ENCODE measurements at regions not wholly inside any gene's neighbourhood (a gene's known extent, or its start where the extent isn't known, plus 50 kb on each side); places are given as distances from the start of the nearest gene placed in this dataset.

- peaks cover 0 to 13% of the 10 kb centered on the region in 2 donors for H3K9me3 Mint-ChIP-seq
- no peaks in the 10 kb centered on the region for H3K36me3 Mint-ChIP-seq
- DNase-seq (ENCODE audit: low spot score in 2 of 2) (no peak), ATAC-seq (no peak)
- H3K27ac Mint-ChIP-seq: no peak overlapping the region
Measured at GRCh38 chr6:77403424-77403823, 59.9 kb downstream of the HTR1B start.

- no peak for DNase-seq (ENCODE audit: low spot score in 2 of 2)
- Mint-ChIP-seq H3K27ac (no peak overlapping the region), H3K9me3 (peaks cover 0 to 13% of the 10 kb centered on the region in 2 donors), H3K36me3 (no peaks in the 10 kb centered on the region)
- no peak for ATAC-seq
Measured at GRCh38 chr6:77401231-77401630, 62.1 kb downstream of the HTR1B start.

GRCh38 chr6:77397561-77397960 lies 65.7 kb downstream of the HTR1B start:
- Mint-ChIP-seq H3K36me3 (no peaks in the 10 kb centered on the region), H3K27ac (no peak overlapping the region), H3K9me3 (peaks cover 4 to 11% of the 10 kb centered on the region in 2 donors)
- DNase-seq (ENCODE audit: low spot score in 2 of 2): no peak
- ATAC-seq: no peak

- H3K36me3 Mint-ChIP-seq: no peaks in the 10 kb centered on the region
- ATAC-seq (no peak), DNase-seq (ENCODE audit: low spot score in 2 of 2) (no peak)
Measured at GRCh38 chr6:77389402-77389801, 73.9 kb downstream of the HTR1B start.

GRCh38 chr6:77383026-77383425 lies 80.3 kb downstream of the HTR1B start:
- peaks cover 19 to 23% of the 10 kb centered on the region in 2 donors for H3K9me3 Mint-ChIP-seq
- ATAC-seq: no peak
- no peak for DNase-seq (ENCODE audit: low spot score in 2 of 2)

More at GRCh38 chr6:77389402-77389801, 73.9 kb downstream of the HTR1B start:
- Mint-ChIP-seq H3K9me3 (peaks cover 15 to 16% of the 10 kb centered on the region in 2 donors), H3K27ac (no peak overlapping the region)

GRCh38 chr6:77373955-77374354 lies 89.3 kb downstream of the HTR1B start:
- Mint-ChIP-seq H3K9me3 (peaks cover 13 to 17% of the 10 kb centered on the region in 2 donors), H3K27ac (no peak overlapping the region), H3K36me3 (peaks cover 0 to 7% of the 10 kb centered on the region in 2 donors)
- no peak for DNase-seq (ENCODE audit: low spot score in 2 of 2)
- ATAC-seq: no peak

More at GRCh38 chr6:77383026-77383425, 80.3 kb downstream of the HTR1B start:
- H3K27ac Mint-ChIP-seq: no peak overlapping the region
- no peaks in the 10 kb centered on the region for H3K36me3 Mint-ChIP-seq

GRCh38 chr6:77371748-77372147 lies 91.5 kb downstream of the HTR1B start:
- DNase-seq (ENCODE audit: low spot score in 2 of 2) (no peak), ATAC-seq (no peak)
- peaks cover 0 to 7% of the 10 kb centered on the region in 2 donors for H3K36me3 Mint-ChIP-seq
- no peak overlapping the region for H3K27ac Mint-ChIP-seq
- H3K9me3 Mint-ChIP-seq: peaks cover 12 to 15% of the 10 kb centered on the region in 2 donors

- Mint-ChIP-seq H3K27ac (no peak overlapping the region), H3K9me3 (peaks cover 20 to 21% of the 10 kb centered on the region in 2 donors), H3K36me3 (peaks cover 0 to 13% of the 10 kb centered on the region in 2 donors)
- ATAC-seq (no peak), DNase-seq (ENCODE audit: low spot score in 2 of 2) (no peak)
Measured at GRCh38 chr6:77368660-77369313, 94.5 kb downstream of the HTR1B start.

- no peak for ATAC-seq
- Mint-ChIP-seq H3K27ac (no peak overlapping the region), H3K9me3 (peaks cover 21 to 24% of the 10 kb centered on the region in 2 donors), H3K36me3 (peaks cover 0 to 17% of the 10 kb centered on the region in 2 donors)
- no peak for DNase-seq (ENCODE audit: low spot score in 2 of 2)
Measured at GRCh38 chr6:77366798-77367197, 96.5 kb downstream of the HTR1B start.

GRCh38 chr6:77363702-77364101 lies 99.6 kb downstream of the HTR1B start:
- no peak overlapping the region for H3K27ac Mint-ChIP-seq
- ATAC-seq (no peak), DNase-seq (ENCODE audit: low spot score in 2 of 2) (no peak)
- H3K9me3 Mint-ChIP-seq: peaks cover 13 to 16% of the 10 kb centered on the region in 2 donors
- H3K36me3 Mint-ChIP-seq: peaks cover 0 to 11% of the 10 kb centered on the region in 2 donors

GRCh38 chr6:77362055-77362454 lies 101.2 kb downstream of the HTR1B start:
- DNase-seq (ENCODE audit: low spot score in 2 of 2) (no peak), ATAC-seq (no peak)
- H3K9me3 Mint-ChIP-seq: peaks cover 16 to 20% of the 10 kb centered on the region in 2 donors
- no peak overlapping the region for H3K27ac Mint-ChIP-seq
- peaks cover 0 to 11% of the 10 kb centered on the region in 2 donors for H3K36me3 Mint-ChIP-seq

- no peak for DNase-seq (ENCODE audit: low spot score in 2 of 2)
- Mint-ChIP-seq H3K9me3 (peaks cover 16% of the 10 kb centered on the region in 2 donors), H3K36me3 (peaks cover 0 to 8% of the 10 kb centered on the region in 2 donors), H3K27ac (no peak overlapping the region)
- no peak for ATAC-seq
Measured at GRCh38 chr6:77361018-77361417, 102.3 kb downstream of the HTR1B start.

- Mint-ChIP-seq H3K9me3 (peaks cover 6 to 8% of the 10 kb centered on the region in 2 donors), H3K27ac (no peak overlapping the region), H3K36me3 (peaks cover 0 to 2% of the 10 kb centered on the region in 2 donors)
- DNase-seq (ENCODE audit: low spot score in 2 of 2): no peak
- no peak for ATAC-seq
Measured at GRCh38 chr6:77356821-77357220, 106.5 kb downstream of the HTR1B start.

- no peaks in the 10 kb centered on the region for H3K36me3 Mint-ChIP-seq
- DNase-seq (ENCODE audit: low spot score in 2 of 2) (no peak), ATAC-seq (no peak)
- H3K27ac Mint-ChIP-seq: no peak overlapping the region
- peaks cover 4 to 7% of the 10 kb centered on the region in 2 donors for H3K9me3 Mint-ChIP-seq
Measured at GRCh38 chr6:77354581-77354980, 108.7 kb downstream of the HTR1B start.

GRCh38 chr6:77353129-77353528 lies 110.2 kb downstream of the HTR1B start:
- no peak for ATAC-seq
- Mint-ChIP-seq H3K27ac (no peak overlapping the region), H3K36me3 (no peaks in the 10 kb centered on the region), H3K9me3 (no peaks in the 10 kb centered on the region)
- DNase-seq (ENCODE audit: low spot score in 2 of 2): no peak

- DNase-seq (ENCODE audit: low spot score in 2 of 2) (no peak), ATAC-seq (no peak)
- no peaks in the 10 kb centered on the region for H3K36me3 Mint-ChIP-seq
- no peak overlapping the region for H3K27ac Mint-ChIP-seq
- H3K9me3 Mint-ChIP-seq: peaks cover 5 to 15% of the 10 kb centered on the region in 2 donors
Measured at GRCh38 chr6:77341058-77341986, 122.0 kb downstream of the HTR1B start.

- Mint-ChIP-seq H3K36me3 (no peaks in the 10 kb centered on the region), H3K9me3 (peaks cover 5 to 15% of the 10 kb centered on the region in 2 donors), H3K27ac (no peak overlapping the region)
- ATAC-seq (no peak), DNase-seq (ENCODE audit: low spot score in 2 of 2) (no peak)
Measured at GRCh38 chr6:77340331-77340730, 123.0 kb downstream of the HTR1B start.
